ENCODE measurements at regions not wholly inside any gene's neighbourhood (a gene's known extent, or its start where the extent isn't known, plus 50 kb on each side); places are given as distances from the start of the nearest gene placed in this dataset.
"Not testable (repeated sequence)": the region's sequence is repeated elsewhere in the genome, so short reads cannot be mapped to it uniquely, and the experiment has no call there.

GRCh38 chr9:29062446-29062845 lies 1489.2 kb upstream of the C9orf72 start:
- no peak for DNase-seq

GRCh38 chr9:29063031-29063430 lies 1489.8 kb upstream of the C9orf72 start:
- no peak for DNase-seq

GRCh38 chr9:29066141-29066640 lies 1492.9 kb upstream of the C9orf72 start:
- DNase-seq: no peak

GRCh38 chr9:29068461-29068860 lies 1495.2 kb upstream of the C9orf72 start:
- DNase-seq: no peak

- DNase-seq: no peak
These were observed 1496.1 kb upstream of the C9orf72 start for GRCh38 chr9:29069376-29069775.

- DNase-seq: no peak
These were observed 1504.9 kb upstream of the C9orf72 start for GRCh38 chr9:29078063-29078666.

GRCh38 chr9:29100762-29101161 lies 1527.5 kb upstream of the C9orf72 start:
- DNase-seq: no peak

- DNase-seq: not testable (repeated sequence)
These were observed 1530.9 kb upstream of the C9orf72 start for GRCh38 chr9:29104166-29104565.

GRCh38 chr9:29118555-29118954 lies 1545.3 kb upstream of the C9orf72 start:
- no peak for DNase-seq

- no peak for DNase-seq
These were observed 1553.5 kb upstream of the C9orf72 start for GRCh38 chr9:29126783-29127182.

- DNase-seq: no peak
These were observed 1556.5 kb upstream of the C9orf72 start for GRCh38 chr9:29129763-29130162.

GRCh38 chr9:29144476-29144875 lies 1571.2 kb upstream of the C9orf72 start:
- DNase-seq: no peak

- no peak for DNase-seq
These were observed 1577.3 kb upstream of the C9orf72 start for GRCh38 chr9:29150606-29151005.

GRCh38 chr9:29160763-29161353 lies 1587.6 kb upstream of the C9orf72 start:
- no peak for DNase-seq

GRCh38 chr9:29174136-29174535 lies 1600.9 kb upstream of the C9orf72 start:
- DNase-seq: no peak

- DNase-seq: no peak
These were observed 1603.0 kb upstream of the C9orf72 start for GRCh38 chr9:29176231-29176630.

- no peak for DNase-seq
These were observed 1603.5 kb upstream of the C9orf72 start for GRCh38 chr9:29176786-29177185.

- no peak for DNase-seq
These were observed 1610.7 kb upstream of the C9orf72 start for GRCh38 chr9:29183971-29184370.

GRCh38 chr9:29188771-29189170 lies 1615.5 kb upstream of the C9orf72 start:
- not testable (repeated sequence) for DNase-seq

- not testable (repeated sequence) for DNase-seq
These were observed 1615.9 kb upstream of the C9orf72 start for GRCh38 chr9:29189221-29189620.

GRCh38 chr9:29198861-29199260 lies 1625.6 kb upstream of the C9orf72 start:
- DNase-seq: no peak

GRCh38 chr9:29199975-29200374 lies 1626.7 kb upstream of the C9orf72 start:
- DNase-seq: no peak

GRCh38 chr9:29200650-29201049 lies 1627.4 kb upstream of the C9orf72 start:
- DNase-seq: no peak

GRCh38 chr9:29203244-29203930 lies 1630.1 kb upstream of the C9orf72 start:
- no peak for DNase-seq
